Fibroblast of lung (primary cell): ENCODE measurements at regions not wholly inside any gene's neighbourhood (a gene's known extent, or its start where the extent isn't known, plus 50 kb on each side); places are given as distances from the start of the nearest gene placed in this dataset.
A peak's percentile ranks its signal among the peaks of the same experiment; 100 is the strongest.

Experiments used
- DNase-seq, 2 donors: peaks; one replicate each; pipeline versions ENCODE4 v3.0.0 to v3.0.0-alpha.2; 2010; ENCODE audit warnings: low read depth in 2 of 2
- H2AFZ ChIP-seq: 2 replicates; pipeline ENCODE4 v1.5.1; 2012; ENCODE audit warnings: low read length, control low read depth, inconsistent platforms
- H3K27ac ChIP-seq: 2 replicates; pipeline ENCODE4 v1.5.1; 2011; ENCODE audit warnings: low read length, control low read depth; ENCODE audit not compliant: insufficient read depth
- H3K27me3 ChIP-seq: 2 replicates; pipeline ENCODE4 v1.5.1; 2011; ENCODE audit warnings: mild to moderate bottlenecking, low read length; ENCODE audit not compliant: control insufficient read depth, insufficient read depth
- H3K36me3 ChIP-seq: 2 replicates; pipeline ENCODE4 v1.5.1; 2011; ENCODE audit warnings: low read length; ENCODE audit not compliant: control insufficient read depth, insufficient read depth
- H3K4me1 ChIP-seq: 2 replicates; pipeline ENCODE4 v1.5.1; 2011; ENCODE audit warnings: low read length; ENCODE audit not compliant: control insufficient read depth, insufficient read depth; ENCODE audit errors: extremely low read depth
- H3K4me2 ChIP-seq: 2 replicates; pipeline ENCODE4 v1.5.1; 2011; ENCODE audit warnings: low read length, control low read depth; ENCODE audit not compliant: insufficient read depth; ENCODE audit errors: extremely low read depth
- H3K4me3 ChIP-seq, 4 experiments: fragments of 200-600 bp in 1 of 4; sonication (generic) in 1 of 4; replicated peaks in 1 of 4; 2 replicates each; pipeline ENCODE4 v1.5.1; 2011 to 2016; ENCODE audit warnings: low read length in 4 of 4, low read depth in 3 of 4, mild to moderate bottlenecking in 3 of 4, control low read depth in 2 of 4, inconsistent platforms in 1 of 4, mixed read lengths in 1 of 4; ENCODE audit not compliant: insufficient read depth in 1 of 4; ENCODE audit errors: control extremely low read depth in 1 of 4
- H3K79me2 ChIP-seq: 2 replicates; pipeline ENCODE4 v1.5.1; 2012; ENCODE audit warnings: mild to moderate bottlenecking, low read length, inconsistent platforms; ENCODE audit not compliant: control insufficient read depth, insufficient read depth
- H3K9ac ChIP-seq: 2 replicates; pipeline ENCODE4 v1.5.1; 2011; ENCODE audit warnings: mild to moderate bottlenecking, low read length, control low read depth; ENCODE audit not compliant: insufficient read depth
- H3K9me3 ChIP-seq: 2 replicates; pipeline ENCODE4 v1.5.1; 2012; ENCODE audit warnings: low read depth, low read length; ENCODE audit not compliant: control insufficient read depth, insufficient read depth
- H4K20me1 ChIP-seq: 2 replicates; pipeline ENCODE4 v1.5.1; 2011; ENCODE audit warnings: low read length; ENCODE audit not compliant: control insufficient read depth, insufficient read depth; ENCODE audit errors: extremely low read depth
- EZH2 ChIP-seq: IDR thresholded peaks from 2 replicates; pipeline ENCODE4 v1.5.1; 2012; ENCODE audit warnings: low read length, control low read depth, mild to moderate bottlenecking; ENCODE audit errors: missing control alignments
- TF ChIP-seq, protein P1 (sequence below), 2 donors: IDR thresholded peaks in 1 of 2; conservative IDR thresholded peaks in 1 of 2; 1 replicate in 1 of 2; 2 replicates in 1 of 2; pipeline ENCODE4 v1.5.1; 2011 to 2012; ENCODE audit warnings: low read length in 2 of 2, control low read depth in 1 of 2, inconsistent platforms in 1 of 2, low read depth in 1 of 2, mild to moderate bottlenecking in 1 of 2

DNA sequence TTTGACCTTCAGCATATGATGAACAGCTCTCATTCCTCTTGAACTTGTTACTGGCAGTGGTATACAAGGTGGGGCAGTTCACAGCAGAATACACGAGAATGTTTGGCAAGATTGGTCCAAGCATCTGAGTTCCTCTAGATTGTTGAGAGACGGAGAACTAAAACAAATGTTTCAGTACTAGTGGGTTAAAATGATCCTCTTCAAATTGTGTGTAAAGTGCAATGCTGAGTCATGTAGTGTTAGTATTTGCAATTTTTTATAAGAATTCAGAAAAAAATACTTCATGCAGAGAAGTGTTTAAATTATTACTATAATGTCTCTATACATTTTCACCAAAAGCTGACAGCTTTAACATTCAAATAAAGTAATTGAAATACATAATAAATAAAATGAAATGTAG lies 879.8 kb downstream of the TFAP2A start:
- no peak for DNase-seq
- no peak overlapping the region for H3K27ac ChIP-seq
- no peak overlapping the region for H2AFZ ChIP-seq
- no peak overlapping the region for H3K4me2 ChIP-seq
- H3K27me3 ChIP-seq = no peaks in the 10 kb centered on the region
- H3K4me1 ChIP-seq = no peaks in the 10 kb centered on the region
- TF ChIP-seq EZH2 = no peak
- TF ChIP-seq, protein P1, sequence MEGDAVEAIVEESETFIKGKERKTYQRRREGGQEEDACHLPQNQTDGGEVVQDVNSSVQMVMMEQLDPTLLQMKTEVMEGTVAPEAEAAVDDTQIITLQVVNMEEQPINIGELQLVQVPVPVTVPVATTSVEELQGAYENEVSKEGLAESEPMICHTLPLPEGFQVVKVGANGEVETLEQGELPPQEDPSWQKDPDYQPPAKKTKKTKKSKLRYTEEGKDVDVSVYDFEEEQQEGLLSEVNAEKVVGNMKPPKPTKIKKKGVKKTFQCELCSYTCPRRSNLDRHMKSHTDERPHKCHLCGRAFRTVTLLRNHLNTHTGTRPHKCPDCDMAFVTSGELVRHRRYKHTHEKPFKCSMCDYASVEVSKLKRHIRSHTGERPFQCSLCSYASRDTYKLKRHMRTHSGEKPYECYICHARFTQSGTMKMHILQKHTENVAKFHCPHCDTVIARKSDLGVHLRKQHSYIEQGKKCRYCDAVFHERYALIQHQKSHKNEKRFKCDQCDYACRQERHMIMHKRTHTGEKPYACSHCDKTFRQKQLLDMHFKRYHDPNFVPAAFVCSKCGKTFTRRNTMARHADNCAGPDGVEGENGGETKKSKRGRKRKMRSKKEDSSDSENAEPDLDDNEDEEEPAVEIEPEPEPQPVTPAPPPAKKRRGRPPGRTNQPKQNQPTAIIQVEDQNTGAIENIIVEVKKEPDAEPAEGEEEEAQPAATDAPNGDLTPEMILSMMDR (conservative IDR thresholded peaks at IDR 0.05 in 1 of 2, IDR thresholded peaks at IDR 0.05 in 1 of 2; ENCODE audit: low read depth in 1 of 2, low read length in 2 of 2) = no peak
- H3K9me3 ChIP-seq = no peaks in the 10 kb centered on the region
- no peaks in the 10 kb centered on the region for H3K79me2 ChIP-seq
- H4K20me1 ChIP-seq = no peaks in the 10 kb centered on the region
- H3K4me3 ChIP-seq = no peak overlapping the region
- H3K36me3 ChIP-seq = no peaks in the 10 kb centered on the region
- no peak overlapping the region for H3K9ac ChIP-seq

DNA sequence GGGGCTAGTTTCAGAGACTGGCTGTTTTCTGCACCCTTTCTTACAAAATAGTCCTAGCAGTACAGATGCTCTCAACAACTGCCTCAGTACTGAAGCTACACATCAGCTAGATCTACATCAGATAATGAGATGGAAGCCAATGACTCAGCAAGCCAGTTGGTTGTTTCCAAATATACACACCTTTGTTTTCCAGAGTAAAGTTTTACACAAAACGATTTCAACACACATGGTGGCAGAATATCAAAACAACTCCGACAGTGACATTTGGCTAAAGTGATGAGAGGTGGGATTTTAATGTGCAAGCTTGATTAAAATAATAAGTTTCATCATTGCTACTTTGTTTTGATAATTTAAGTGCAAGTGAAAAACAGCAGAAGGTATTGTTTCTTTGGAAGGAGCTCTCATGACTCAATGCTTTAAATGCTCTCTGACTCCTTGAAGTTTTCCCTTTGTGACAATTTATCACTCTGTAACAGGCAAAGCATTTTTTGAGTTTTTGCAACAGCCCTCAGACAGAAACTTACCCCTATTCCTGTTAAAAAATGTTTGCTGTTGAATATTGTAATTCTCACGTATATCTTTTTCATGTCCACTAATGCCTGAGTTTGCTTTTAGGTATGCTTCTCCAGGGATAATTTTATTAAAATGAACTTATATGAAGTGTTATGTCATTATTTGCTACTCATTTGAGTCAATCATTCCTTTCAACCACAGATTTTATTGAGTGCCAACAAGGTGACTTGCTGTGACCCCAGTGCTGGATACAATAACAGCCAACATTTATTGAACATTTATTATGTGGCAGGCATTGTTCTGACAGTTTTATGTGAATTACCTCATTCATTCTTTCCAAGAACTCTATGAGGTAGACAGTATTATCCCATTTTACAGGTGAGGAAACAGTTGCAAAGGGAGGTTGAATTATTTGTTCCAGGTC lies 882.0 kb downstream of the TFAP2A start:
- peak in 1 of 2 donors; percentile 78 for DNase-seq
- Histone ChIP-seq H3K4me2 (no peak overlapping the region), H4K20me1 (no peaks in the 10 kb centered on the region), H3K9ac (no peak overlapping the region), H3K79me2 (no peaks in the 10 kb centered on the region), H2AFZ (no peak overlapping the region), H3K27me3 (no peaks in the 10 kb centered on the region), H3K4me1 (no peaks in the 10 kb centered on the region), H3K27ac (no peak overlapping the region), H3K4me3 (no peak overlapping the region), H3K36me3 (no peaks in the 10 kb centered on the region), H3K9me3 (no peaks in the 10 kb centered on the region)
- TF ChIP-seq, protein P1 (conservative IDR thresholded peaks at IDR 0.05 in 1 of 2, IDR thresholded peaks at IDR 0.05 in 1 of 2; ENCODE audit: low read depth in 1 of 2, low read length in 2 of 2) = no peak
- TF ChIP-seq EZH2 = no peak

DNA sequence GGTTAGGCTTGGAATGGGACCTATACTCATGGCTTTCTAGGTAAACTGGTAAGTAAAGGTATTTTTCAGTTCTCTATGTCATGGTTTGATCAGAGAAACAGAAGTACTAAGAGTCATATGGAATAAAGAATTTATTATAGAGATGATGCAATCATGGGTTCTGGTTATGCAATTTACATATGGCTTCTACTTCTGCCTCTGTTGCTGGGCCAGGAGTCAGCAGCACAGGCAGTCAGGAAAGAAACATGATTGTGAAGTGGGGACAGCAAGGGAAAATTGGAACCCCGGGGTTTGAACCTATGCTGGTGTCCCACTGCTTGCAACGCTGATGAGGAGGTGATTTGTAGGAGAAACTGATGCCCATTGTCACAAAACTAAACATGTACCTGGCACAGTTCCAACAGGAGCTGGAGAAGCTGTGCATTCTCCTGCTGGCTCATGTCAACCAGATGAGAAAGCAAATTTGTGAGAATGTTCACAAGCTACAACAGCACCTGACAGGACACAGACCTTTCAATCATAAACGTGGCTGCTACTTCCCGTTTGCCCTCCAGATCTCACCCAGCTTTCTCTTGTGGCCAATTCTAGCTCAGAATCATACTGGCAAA lies 887.1 kb downstream of the TFAP2A start:
- no peaks in the 10 kb centered on the region for H3K4me1 ChIP-seq
- peak overlapping the region; percentile 16 for H2AFZ ChIP-seq
- no peaks in the 10 kb centered on the region for H3K36me3 ChIP-seq
- no peak for TF ChIP-seq EZH2
- TF ChIP-seq, protein P1 (conservative IDR thresholded peaks at IDR 0.05 in 1 of 2, IDR thresholded peaks at IDR 0.05 in 1 of 2; ENCODE audit: low read depth in 1 of 2, low read length in 2 of 2) = no peak
- peak in 1 of 2 donors; percentile 52 for DNase-seq
- no peaks in the 10 kb centered on the region for H3K79me2 ChIP-seq
- no peak overlapping the region for H3K4me3 ChIP-seq
- no peak overlapping the region for H3K9ac ChIP-seq
- no peak overlapping the region for H3K4me2 ChIP-seq
- H3K9me3 ChIP-seq = no peaks in the 10 kb centered on the region
- H4K20me1 ChIP-seq = no peaks in the 10 kb centered on the region
- no peaks in the 10 kb centered on the region for H3K27me3 ChIP-seq
- no peak overlapping the region for H3K27ac ChIP-seq
